K562 (cell line): ENCODE measurements at regions not wholly inside any gene's neighbourhood (a gene's known extent, or its start where the extent isn't known, plus 50 kb on each side); places are given as distances from the start of the nearest gene placed in this dataset.

Source experiments
- ATAC-seq: fragments of 200-7000 bp; cut with Tn5 transposase; 3 replicates; pipeline ENCODE4 v1.9.1; 2020; ENCODE audit warnings: moderate library complexity
- BruUV-seq: library from RNA; stranded (reverse); fragments of 400-500 nt; replicated peaks from 2 replicates; lab custom pipeline; 2021; lab: Mats Ljungman, UMichigan
- CTCF ChIA-PET: fragments of 300-600 bp; formaldehyde crosslinking; extraction: SDS; loops from one replicate; lab custom pipeline; 2021; ENCODE audit warnings: low intra/inter-chr PET ratio; lab: Yijun Ruan, JAX
- POLR2A ChIA-PET: fragments of 300-600, 350-650 bp; sonication (Branson Sonifier 250); formaldehyde crosslinking; extraction: SDS; loops from one replicate; lab custom pipeline; 2021; ENCODE audit warnings: antibody characterized with exemption, inconsistent platforms; lab: Yijun Ruan, JAX
- DNase-seq, 4 experiments: peaks; one replicate each; pipeline versions ENCODE4 v3.0.0 to v3.0.0-alpha.2; 2011 to 2018; ENCODE audit warnings: low spot score in 3 of 4, mixed read lengths in 3 of 4; ENCODE audit errors: extremely low read depth in 1 of 4
- FAIRE-seq: peaks from 2 replicates; lab custom pipeline; 2011; peaks lifted over from hg19 to GRCh38; lab: Jason Lieb, UNC
- H2AFZ ChIP-seq: 2 replicates; pipeline ENCODE4 v1.6.0; 2011; ENCODE audit warnings: low read depth, low read length, control low read depth, inconsistent platforms
- H3K27ac ChIP-seq: fragments of 200-600 bp; 3 replicates; pipeline ENCODE4 v1.8.0; 2011; ENCODE audit warnings: low read depth, mild to moderate bottlenecking, control low read depth, inconsistent platforms, low read length, moderate library complexity, mixed read lengths; ENCODE audit errors: extremely low read depth
- H3K27me3 ChIP-seq, 2 experiments: fragments of 300-600 bp in 1 of 2; 2 replicates in 1 of 2; 3 replicates in 1 of 2; pipeline versions ENCODE4 v1.6.0 to v1.8.0; 2011; ENCODE audit warnings: inconsistent platforms in 2 of 2, low read length in 2 of 2, mild to moderate bottlenecking in 1 of 2, mixed read lengths in 1 of 2, moderate library complexity in 1 of 2; ENCODE audit not compliant: control insufficient read depth in 2 of 2, insufficient read depth in 2 of 2
- H3K36me3 ChIP-seq: fragments of 300-600 bp; 3 replicates; pipeline ENCODE4 v1.8.0; 2011; ENCODE audit warnings: mild to moderate bottlenecking, low read length, inconsistent platforms; ENCODE audit not compliant: control insufficient read depth, insufficient read depth
- H3K4me1 ChIP-seq, 2 experiments: fragments of 200-600 bp in 1 of 2; replicated peaks in 1 of 2; 2 replicates in 1 of 2; 3 replicates in 1 of 2; pipeline versions ENCODE4 v1.5.1 to v1.8.0; 2011; ENCODE audit warnings: inconsistent platforms in 2 of 2, low read length in 2 of 2, mild to moderate bottlenecking in 1 of 2, mixed read lengths in 1 of 2, moderate library complexity in 1 of 2; ENCODE audit not compliant: control insufficient read depth in 2 of 2, insufficient read depth in 2 of 2
- H3K4me2 ChIP-seq: 2 replicates; pipeline ENCODE4 v1.6.1; 2011; ENCODE audit warnings: low read length, control low read depth, inconsistent platforms, mixed read lengths; ENCODE audit not compliant: insufficient read depth
- H3K4me3 ChIP-seq: fragments of 200-600 bp; sonication (generic), shearing (Covaris generic); 2 replicates; pipeline ENCODE4 v1.5.1; 2016; ENCODE audit warnings: control low read depth, inconsistent platforms
- H3K79me2 ChIP-seq: fragments of 200-600 bp; 3 replicates; pipeline ENCODE4 v1.8.0; 2011; ENCODE audit warnings: low read length, inconsistent platforms; ENCODE audit not compliant: control insufficient read depth, insufficient read depth
- H3K9ac ChIP-seq, 2 experiments: 2 replicates each; pipeline versions ENCODE4 v1.6.0 to v1.6.1; 2011; ENCODE audit warnings: low read depth in 2 of 2, low read length in 2 of 2, control low read depth in 1 of 2, inconsistent platforms in 1 of 2, mild to moderate bottlenecking in 1 of 2, mixed read lengths in 1 of 2; ENCODE audit not compliant: insufficient read depth in 1 of 2
- H3K9me1 ChIP-seq: one replicate; pipeline ENCODE4 v1.6.0; 2011; ENCODE audit warnings: inconsistent platforms, mild to moderate bottlenecking, low read length, moderate library complexity; ENCODE audit not compliant: control insufficient read depth, insufficient read depth
- H3K9me3 ChIP-seq: replicated peaks from 2 replicates; pipeline ENCODE4 v1.5.1; 2011; ENCODE audit warnings: low read depth, low read length, inconsistent platforms; ENCODE audit not compliant: control insufficient read depth, insufficient read depth
- H4K20me1 ChIP-seq: replicated peaks from 2 replicates; pipeline ENCODE4 v1.6.1; 2011; ENCODE audit warnings: low read length, inconsistent platforms, mixed read lengths; ENCODE audit not compliant: control insufficient read depth, insufficient read depth
- CTCF ChIP-seq, 3 experiments: IDR thresholded peaks in 2 of 3; conservative IDR thresholded peaks in 1 of 3; 2 replicates each; pipeline ENCODE4 v1.5.1; 2011 to 2012; ENCODE audit warnings: low read length in 3 of 3, mild to moderate bottlenecking in 3 of 3, control low read depth in 2 of 3, improper control_type of control experiment in 1 of 3, inconsistent platforms in 1 of 3, low read depth in 1 of 3, mixed read lengths in 1 of 3, moderate library complexity in 1 of 3; ENCODE audit not compliant: insufficient read depth in 2 of 3
- E2F8 ChIP-seq: fragments of 450-650 bp; IDR thresholded peaks from 2 replicates; pipeline ENCODE4 v1.7.1; 2018; ENCODE audit warnings: mild to moderate bottlenecking, low read depth; ENCODE audit not compliant: partially characterized antibody
- ERF ChIP-seq: fragments of 450-650 bp; formaldehyde crosslinking; IDR thresholded peaks from 2 replicates; pipeline ENCODE4 v1.4.0; 2020; ENCODE audit warnings: mild to moderate bottlenecking, mixed read lengths
- HNRNPLL ChIP-seq: fragments of 200-400 bp; formaldehyde crosslinking; IDR thresholded peaks from 2 replicates; pipeline ENCODE4 v1.6.1; 2017; ENCODE audit warnings: low read length, low read depth, mild to moderate bottlenecking; ENCODE audit not compliant: poor library complexity, severe bottlenecking
- NCOR1 ChIP-seq: fragments of 450-650 bp; IDR thresholded peaks from 2 replicates; pipeline ENCODE4 v1.6.1; 2016; ENCODE audit warnings: mild to moderate bottlenecking, moderate library complexity
- PURB ChIP-seq: sonication (generic); formaldehyde crosslinking; IDR thresholded peaks from 2 replicates; pipeline ENCODE4 v1.9.0; 2021; ENCODE audit warnings: low read depth, mild to moderate bottlenecking, missing genetic modification reagents
- TARDBP ChIP-seq: fragments of 450-650 bp; IDR thresholded peaks from 2 replicates; pipeline ENCODE4 v1.6.1; 2016
- TGIF2 ChIP-seq: sonication (generic); formaldehyde crosslinking; IDR thresholded peaks from 2 replicates; pipeline ENCODE4 v1.8.1; 2022; ENCODE audit warnings: mild to moderate bottlenecking, missing genetic modification reagents, moderate library complexity
- XRCC3 ChIP-seq: fragments of 450-650 bp; IDR thresholded peaks from 2 replicates; pipeline ENCODE4 v1.6.1; 2017; ENCODE audit warnings: mild to moderate bottlenecking, moderate library complexity
- ZBTB2 ChIP-seq: fragments of 450-650 bp; IDR thresholded peaks from 2 replicates; pipeline ENCODE4 v1.6.1; 2016; ENCODE audit warnings: antibody characterized with exemption
- ZNF408 ChIP-seq: fragments of 250-450 bp; sonication (Bioruptor Pico); IDR thresholded peaks from 2 replicates; pipeline ENCODE4 v1.4.0; 2020; ENCODE audit warnings: low read depth, mild to moderate bottlenecking, moderate library complexity
- WGBS: fragments of 100-300 bp; shearing (Covaris generic); methylation state at CpG from one replicate; pipeline ENCODE4 v1.1.6; 2016; ENCODE audit warnings: low coverage, mixed read lengths; ENCODE audit not compliant: insufficient coverage; ENCODE audit errors: missing lambda C conversion rate; 5-methylcytosine and 5-hydroxymethylcytosine counted together
- in situ Hi-C: fragments of 300-500 bp; cut with MboI; formaldehyde crosslinking; loops from 4 replicates; pipeline ENCODE4 v1.15.0; 2018; ENCODE audit warnings: inconsistent platforms, mixed read lengths
- intact Hi-C: fragments of 100-400 bp; cut with micrococcal nuclease; formaldehyde crosslinking; loops from 2 replicates; pipeline ENCODE4 v1.14.2; 2022
- TF ChIP-seq, protein P1 (sequence below): fragments of 250-450 bp; sonication (Bioruptor Pico); IDR thresholded peaks from 2 replicates; pipeline ENCODE4 v1.8.0; 2022; ENCODE audit warnings: moderate library complexity, mild to moderate bottlenecking, inconsistent platforms
- TF ChIP-seq, protein P2 (sequence below): fragments of 250-450 bp; sonication (Bioruptor Pico); IDR thresholded peaks from 2 replicates; pipeline ENCODE4 v1.5.0; 2022; ENCODE audit warnings: mild to moderate bottlenecking

DNA sequence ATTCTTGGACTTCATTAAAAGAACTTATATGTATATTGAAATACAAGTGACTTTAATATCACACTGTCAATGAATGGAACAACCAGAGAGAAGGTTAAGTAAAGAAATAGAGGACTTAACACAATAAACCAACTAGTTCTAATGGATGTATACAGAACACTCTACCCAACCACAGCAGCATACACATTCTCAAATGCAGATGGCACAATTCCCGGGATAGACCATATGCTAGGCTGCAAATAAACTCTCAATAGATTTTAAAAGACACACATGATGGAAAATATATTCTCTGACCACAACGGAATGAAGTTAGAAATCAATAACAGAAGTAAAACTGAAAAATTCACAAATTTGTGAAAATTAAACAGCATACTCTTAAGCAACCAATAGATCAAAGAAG is 214.3 kb upstream of the LINGO1 start:
- DNase-seq (no peak), FAIRE-seq (no peak), ATAC-seq (no peak)
- H3K36me3 ChIP-seq: no peaks in the 10 kb centered on the region
- ChIA-PET CTCF (no interaction called here), POLR2A (interaction anchor here (0.9 kb wide), 1 partner anchor 47 kb away, joined by 3 read pairs; no protein-coding TSS in a partner anchor)
- H3K4me3 ChIP-seq: no peak overlapping the region
- H3K9me3 ChIP-seq: no peaks in the 10 kb centered on the region
- no peak overlapping the region for H3K9ac ChIP-seq
- H3K27ac ChIP-seq: no peak overlapping the region
- peaks cover 15 to 16% of the 10 kb centered on the region in 2 experiments; a peak in 4 of 5 replicates for H3K27me3 ChIP-seq
- H3K9me1 ChIP-seq: no peaks in the 10 kb centered on the region
- no peak overlapping the region for H2AFZ ChIP-seq
- no peak overlapping the region for H3K4me2 ChIP-seq
- WGBS: 0% methylated on average over 2 of the region's 2 CpGs
- no TSS peak for BruUV-seq
- in situ Hi-C loops (no loop called here), intact Hi-C loops (no loop called here)
- no peaks in the 10 kb centered on the region for H4K20me1 ChIP-seq
- H3K79me2 ChIP-seq: no peaks in the 10 kb centered on the region
- H3K4me1 ChIP-seq: no peaks in the 10 kb centered on the region
- no peak for TF ChIP-seq TARDBP
- TF ChIP-seq XRCC3: no peak
- TF ChIP-seq, protein P1, sequence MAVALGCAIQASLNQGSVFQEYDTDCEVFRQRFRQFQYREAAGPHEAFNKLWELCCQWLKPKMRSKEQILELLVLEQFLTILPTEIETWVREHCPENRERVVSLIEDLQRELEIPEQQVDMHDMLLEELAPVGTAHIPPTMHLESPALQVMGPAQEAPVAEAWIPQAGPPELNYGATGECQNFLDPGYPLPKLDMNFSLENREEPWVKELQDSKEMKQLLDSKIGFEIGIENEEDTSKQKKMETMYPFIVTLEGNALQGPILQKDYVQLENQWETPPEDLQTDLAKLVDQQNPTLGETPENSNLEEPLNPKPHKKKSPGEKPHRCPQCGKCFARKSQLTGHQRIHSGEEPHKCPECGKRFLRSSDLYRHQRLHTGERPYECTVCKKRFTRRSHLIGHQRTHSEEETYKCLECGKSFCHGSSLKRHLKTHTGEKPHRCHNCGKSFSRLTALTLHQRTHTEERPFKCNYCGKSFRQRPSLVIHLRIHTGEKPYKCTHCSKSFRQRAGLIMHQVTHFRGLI (CRISPR knock-in tag): no peak
- TF ChIP-seq CTCF (IDR thresholded peaks at IDR 0.05 in 2 of 3, conservative IDR thresholded peaks at IDR 0.05 in 1 of 3; ENCODE audit: insufficient read depth in 2 of 3, low read depth in 1 of 3, low read length in 3 of 3): no peak
- no peak for TF ChIP-seq HNRNPLL
- TF ChIP-seq E2F8: no peak
- TF ChIP-seq ZBTB2: no peak
- no peak for TF ChIP-seq TGIF2 (CRISPR knock-in tag)
- TF ChIP-seq PURB: no peak
- no peak for TF ChIP-seq ZNF408 (CRISPR knock-in tag)
- TF ChIP-seq, protein P2, sequence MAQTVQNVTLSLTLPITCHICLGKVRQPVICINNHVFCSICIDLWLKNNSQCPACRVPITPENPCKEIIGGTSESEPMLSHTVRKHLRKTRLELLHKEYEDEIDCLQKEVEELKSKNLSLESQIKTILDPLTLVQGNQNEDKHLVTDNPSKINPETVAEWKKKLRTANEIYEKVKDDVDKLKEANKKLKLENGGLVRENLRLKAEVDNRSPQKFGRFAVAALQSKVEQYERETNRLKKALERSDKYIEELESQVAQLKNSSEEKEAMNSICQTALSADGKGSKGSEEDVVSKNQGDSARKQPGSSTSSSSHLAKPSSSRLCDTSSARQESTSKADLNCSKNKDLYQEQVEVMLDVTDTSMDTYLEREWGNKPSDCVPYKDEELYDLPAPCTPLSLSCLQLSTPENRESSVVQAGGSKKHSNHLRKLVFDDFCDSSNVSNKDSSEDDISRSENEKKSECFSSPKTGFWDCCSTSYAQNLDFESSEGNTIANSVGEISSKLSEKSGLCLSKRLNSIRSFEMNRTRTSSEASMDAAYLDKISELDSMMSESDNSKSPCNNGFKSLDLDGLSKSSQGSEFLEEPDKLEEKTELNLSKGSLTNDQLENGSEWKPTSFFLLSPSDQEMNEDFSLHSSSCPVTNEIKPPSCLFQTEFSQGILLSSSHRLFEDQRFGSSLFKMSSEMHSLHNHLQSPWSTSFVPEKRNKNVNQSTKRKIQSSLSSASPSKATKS (CRISPR knock-in tag): no peak
- no peak for TF ChIP-seq NCOR1
- TF ChIP-seq ERF: no peak
